ENCODE measurements at regions not wholly inside any gene's neighbourhood (a gene's known extent, or its start where the extent isn't known, plus 50 kb on each side); places are given as distances from the start of the nearest gene placed in this dataset.

DNA sequence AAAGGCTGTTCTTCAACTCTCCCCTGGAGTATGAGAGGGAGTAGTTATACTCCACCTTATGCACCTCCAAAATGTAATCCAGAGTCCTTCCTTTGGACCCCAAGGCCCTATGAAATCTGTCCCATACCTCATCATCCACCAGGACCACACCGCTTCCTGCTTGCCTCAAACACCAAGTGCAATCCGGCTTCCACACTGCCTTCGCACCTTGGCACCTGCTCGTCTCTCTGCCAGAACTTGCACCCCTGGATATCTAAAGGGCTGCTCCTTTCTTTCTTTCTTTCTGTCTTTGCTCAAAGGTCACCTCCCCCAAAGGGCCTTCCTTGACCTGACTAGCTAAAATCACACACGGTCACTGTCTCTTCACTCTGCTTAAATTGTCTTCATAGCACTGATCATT, 63.9 kb upstream of the SHB start:
- Histone ChIP-seq H3K4me2 (ENCODE audit: low read depth, low read length) (no peak overlapping the region), H3K36me3 (replicated peaks; ENCODE audit: insufficient read depth, low read length) (no peaks in the 10 kb centered on the region), H4K20me1 (ENCODE audit: insufficient read depth, low read length) (no peaks in the 10 kb centered on the region), H3K27me3 (replicated peaks; ENCODE audit: insufficient read depth, low read length) (no peaks in the 10 kb centered on the region), H3K79me2 (ENCODE audit: low read length) (no peaks in the 10 kb centered on the region), H3K9me3 (replicated peaks; ENCODE audit: insufficient read depth, low read length) (no peaks in the 10 kb centered on the region), H3K9ac (ENCODE audit: low read length) (no peak overlapping the region), H3K4me3 (ENCODE audit: low read length) (no peak overlapping the region), H2AFZ (ENCODE audit: low read length) (no peak overlapping the region), H3K27ac (ENCODE audit: low read length) (no peak overlapping the region), H3K9me2 (replicated peaks; ENCODE audit: insufficient read depth, low read length) (no peaks in the 10 kb centered on the region), H3K4me1 (ENCODE audit: low read length) (no peaks in the 10 kb centered on the region), H3F3A (ENCODE audit: insufficient read depth, low read length) (no peaks in the 10 kb centered on the region)
- TF ChIP-seq, protein P1, sequence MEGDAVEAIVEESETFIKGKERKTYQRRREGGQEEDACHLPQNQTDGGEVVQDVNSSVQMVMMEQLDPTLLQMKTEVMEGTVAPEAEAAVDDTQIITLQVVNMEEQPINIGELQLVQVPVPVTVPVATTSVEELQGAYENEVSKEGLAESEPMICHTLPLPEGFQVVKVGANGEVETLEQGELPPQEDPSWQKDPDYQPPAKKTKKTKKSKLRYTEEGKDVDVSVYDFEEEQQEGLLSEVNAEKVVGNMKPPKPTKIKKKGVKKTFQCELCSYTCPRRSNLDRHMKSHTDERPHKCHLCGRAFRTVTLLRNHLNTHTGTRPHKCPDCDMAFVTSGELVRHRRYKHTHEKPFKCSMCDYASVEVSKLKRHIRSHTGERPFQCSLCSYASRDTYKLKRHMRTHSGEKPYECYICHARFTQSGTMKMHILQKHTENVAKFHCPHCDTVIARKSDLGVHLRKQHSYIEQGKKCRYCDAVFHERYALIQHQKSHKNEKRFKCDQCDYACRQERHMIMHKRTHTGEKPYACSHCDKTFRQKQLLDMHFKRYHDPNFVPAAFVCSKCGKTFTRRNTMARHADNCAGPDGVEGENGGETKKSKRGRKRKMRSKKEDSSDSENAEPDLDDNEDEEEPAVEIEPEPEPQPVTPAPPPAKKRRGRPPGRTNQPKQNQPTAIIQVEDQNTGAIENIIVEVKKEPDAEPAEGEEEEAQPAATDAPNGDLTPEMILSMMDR (IDR thresholded peaks at IDR 0.05; ENCODE audit: low read length) = no peak
- TF ChIP-seq EZH2 (optimal IDR thresholded peaks at IDR 0.05; ENCODE audit: low read depth, low read length) (no peak), EZH2phosphoT487 (IDR thresholded peaks at IDR 0.05; ENCODE audit: low read length) (no peak)
- no peak for DNase-seq

DNA sequence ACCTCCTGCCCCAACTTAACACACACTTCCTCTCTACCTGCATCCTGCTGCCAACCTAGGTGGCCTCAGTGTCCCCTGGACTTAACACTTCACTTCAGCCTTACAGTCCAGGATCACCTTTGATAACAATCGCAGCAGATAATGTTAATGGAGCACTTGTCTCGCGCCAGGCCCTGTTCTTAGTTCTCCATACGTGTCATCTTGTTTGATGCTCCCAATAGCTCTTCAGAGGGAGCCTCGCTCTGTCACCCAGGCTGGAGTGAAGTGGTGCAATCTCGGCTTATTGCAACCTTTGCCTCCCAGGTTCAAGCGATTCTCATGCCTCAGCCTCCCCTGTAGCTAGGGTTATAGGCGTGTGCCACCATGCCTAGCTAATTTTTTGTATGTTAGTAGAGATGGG, 62.7 kb upstream of the SHB start:
- no peak for TF ChIP-seq EZH2phosphoT487 (IDR thresholded peaks at IDR 0.05; ENCODE audit: low read length)
- no peak for TF ChIP-seq EZH2 (optimal IDR thresholded peaks at IDR 0.05; ENCODE audit: low read depth, low read length)
- TF ChIP-seq, protein P1 (IDR thresholded peaks at IDR 0.05; ENCODE audit: low read length) = no peak
- no peaks in the 10 kb centered on the region for H3K9me2 ChIP-seq (replicated peaks; ENCODE audit: insufficient read depth, low read length)
- no peak for DNase-seq
- no peaks in the 10 kb centered on the region for H3K4me1 ChIP-seq (ENCODE audit: low read length)
- H3K9ac ChIP-seq (ENCODE audit: low read length) = no peak overlapping the region
- no peak overlapping the region for H2AFZ ChIP-seq (ENCODE audit: low read length)
- H3K9me3 ChIP-seq (replicated peaks; ENCODE audit: insufficient read depth, low read length) = no peaks in the 10 kb centered on the region
- no peak overlapping the region for H3K27ac ChIP-seq (ENCODE audit: low read length)
- H3K79me2 ChIP-seq (ENCODE audit: low read length) = no peaks in the 10 kb centered on the region
- no peak overlapping the region for H3K4me2 ChIP-seq (ENCODE audit: low read depth, low read length)
- H3K27me3 ChIP-seq (replicated peaks; ENCODE audit: insufficient read depth, low read length) = no peaks in the 10 kb centered on the region
- H4K20me1 ChIP-seq (ENCODE audit: insufficient read depth, low read length) = no peaks in the 10 kb centered on the region
- no peak overlapping the region for H3K4me3 ChIP-seq (ENCODE audit: low read length)
- H3K36me3 ChIP-seq (replicated peaks; ENCODE audit: insufficient read depth, low read length) = no peaks in the 10 kb centered on the region
- no peaks in the 10 kb centered on the region for H3F3A ChIP-seq (ENCODE audit: insufficient read depth, low read length)

DNA sequence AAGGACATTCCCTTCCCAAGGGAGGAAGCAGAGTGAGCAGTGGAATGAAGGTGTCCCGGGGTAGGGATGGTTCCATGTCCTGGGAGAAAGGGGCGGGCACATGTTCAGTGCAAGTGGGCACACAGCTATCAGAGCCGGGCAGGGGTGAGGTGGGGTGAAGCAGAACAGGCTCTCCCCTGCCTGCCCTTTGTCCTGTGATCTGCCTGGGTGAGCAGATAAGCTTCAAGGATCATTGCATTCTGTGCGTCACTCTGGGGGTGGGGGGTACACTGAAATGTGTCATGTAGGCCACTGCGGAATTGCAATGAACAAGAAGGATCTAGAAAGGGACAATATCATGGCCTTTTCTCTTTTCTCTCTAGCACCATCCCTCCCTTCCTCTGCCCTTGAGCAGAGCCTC, 61.7 kb upstream of the SHB start:
- H3K4me1 ChIP-seq (ENCODE audit: low read length) = no peaks in the 10 kb centered on the region
- H3K36me3 ChIP-seq (replicated peaks; ENCODE audit: insufficient read depth, low read length) = no peaks in the 10 kb centered on the region
- H3K4me2 ChIP-seq (ENCODE audit: low read depth, low read length) = no peak overlapping the region
- H3K27ac ChIP-seq (ENCODE audit: low read length) = no peak overlapping the region
- H3K9me2 ChIP-seq (replicated peaks; ENCODE audit: insufficient read depth, low read length) = no peaks in the 10 kb centered on the region
- TF ChIP-seq, protein P1 (IDR thresholded peaks at IDR 0.05; ENCODE audit: low read length) = no peak
- TF ChIP-seq EZH2phosphoT487 (IDR thresholded peaks at IDR 0.05; ENCODE audit: low read length) (no peak), EZH2 (optimal IDR thresholded peaks at IDR 0.05; ENCODE audit: low read depth, low read length) (no peak)
- H3K79me2 ChIP-seq (ENCODE audit: low read length) = no peaks in the 10 kb centered on the region
- H3K9me3 ChIP-seq (replicated peaks; ENCODE audit: insufficient read depth, low read length) = no peaks in the 10 kb centered on the region
- no peak overlapping the region for H2AFZ ChIP-seq (ENCODE audit: low read length)
- H3K27me3 ChIP-seq (replicated peaks; ENCODE audit: insufficient read depth, low read length) = no peaks in the 10 kb centered on the region
- no peak overlapping the region for H3K4me3 ChIP-seq (ENCODE audit: low read length)
- H3F3A ChIP-seq (ENCODE audit: insufficient read depth, low read length) = no peaks in the 10 kb centered on the region
- H3K9ac ChIP-seq (ENCODE audit: low read length) = no peak overlapping the region
- DNase-seq = no peak
- no peaks in the 10 kb centered on the region for H4K20me1 ChIP-seq (ENCODE audit: insufficient read depth, low read length)

Data from MM.1S (cell line).